ENCODE measurements at regions not wholly inside any gene's neighbourhood (a gene's known extent, or its start where the extent isn't known, plus 50 kb on each side); places are given as distances from the start of the nearest gene placed in this dataset.

DNA sequence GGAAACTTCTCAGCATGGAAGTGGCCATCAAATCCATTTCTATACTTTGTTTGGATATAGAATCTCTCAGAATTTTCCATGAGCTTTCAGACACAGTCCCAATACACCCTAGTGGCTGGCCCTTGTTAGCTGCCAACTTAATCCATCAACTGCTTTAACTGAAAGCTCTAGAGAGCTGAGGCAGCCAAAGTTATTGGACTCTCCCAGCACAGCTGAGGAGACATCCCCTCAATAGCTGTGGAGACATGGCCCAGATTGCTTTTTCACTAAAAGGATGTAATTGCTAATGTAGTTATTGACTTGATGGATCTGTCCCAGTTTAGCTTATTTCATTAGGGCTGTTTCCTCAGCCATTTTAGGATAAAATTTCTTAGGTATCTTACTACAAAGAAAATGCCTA is 94.8 kb upstream of the PRMT6 start:
- TF ChIP-seq, protein P1, sequence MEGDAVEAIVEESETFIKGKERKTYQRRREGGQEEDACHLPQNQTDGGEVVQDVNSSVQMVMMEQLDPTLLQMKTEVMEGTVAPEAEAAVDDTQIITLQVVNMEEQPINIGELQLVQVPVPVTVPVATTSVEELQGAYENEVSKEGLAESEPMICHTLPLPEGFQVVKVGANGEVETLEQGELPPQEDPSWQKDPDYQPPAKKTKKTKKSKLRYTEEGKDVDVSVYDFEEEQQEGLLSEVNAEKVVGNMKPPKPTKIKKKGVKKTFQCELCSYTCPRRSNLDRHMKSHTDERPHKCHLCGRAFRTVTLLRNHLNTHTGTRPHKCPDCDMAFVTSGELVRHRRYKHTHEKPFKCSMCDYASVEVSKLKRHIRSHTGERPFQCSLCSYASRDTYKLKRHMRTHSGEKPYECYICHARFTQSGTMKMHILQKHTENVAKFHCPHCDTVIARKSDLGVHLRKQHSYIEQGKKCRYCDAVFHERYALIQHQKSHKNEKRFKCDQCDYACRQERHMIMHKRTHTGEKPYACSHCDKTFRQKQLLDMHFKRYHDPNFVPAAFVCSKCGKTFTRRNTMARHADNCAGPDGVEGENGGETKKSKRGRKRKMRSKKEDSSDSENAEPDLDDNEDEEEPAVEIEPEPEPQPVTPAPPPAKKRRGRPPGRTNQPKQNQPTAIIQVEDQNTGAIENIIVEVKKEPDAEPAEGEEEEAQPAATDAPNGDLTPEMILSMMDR (IDR thresholded peaks at IDR 0.05): no peak
- TF ChIP-seq EZH2 (IDR thresholded peaks at IDR 0.05) (no peak), EZH2phosphoT487 (IDR thresholded peaks at IDR 0.05) (no peak)
